ENCODE measurements at regions not wholly inside any gene's neighbourhood (a gene's known extent, or its start where the extent isn't known, plus 50 kb on each side); places are given as distances from the start of the nearest gene placed in this dataset.

DNA sequence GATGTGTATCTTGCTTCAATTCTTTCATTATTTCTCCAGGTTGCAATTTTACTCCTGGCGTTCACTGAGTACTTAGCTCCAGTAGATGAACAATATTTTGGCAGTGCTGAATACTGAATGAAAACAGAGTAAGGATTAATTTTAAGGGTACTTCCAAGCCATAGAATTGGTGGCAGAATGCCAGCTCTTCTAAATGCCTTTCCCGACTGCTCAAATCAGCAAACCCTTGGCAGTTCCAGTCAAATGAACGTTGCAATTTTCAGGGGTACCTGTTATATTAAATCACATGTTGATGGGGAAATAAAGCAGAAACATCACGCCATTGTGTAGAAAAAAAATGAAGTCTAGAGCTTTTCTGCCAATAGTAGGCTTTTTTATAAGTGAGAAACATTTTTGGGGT lies 282.4 kb upstream of the RPS23 start (continued):
- TF ChIP-seq, protein P1, sequence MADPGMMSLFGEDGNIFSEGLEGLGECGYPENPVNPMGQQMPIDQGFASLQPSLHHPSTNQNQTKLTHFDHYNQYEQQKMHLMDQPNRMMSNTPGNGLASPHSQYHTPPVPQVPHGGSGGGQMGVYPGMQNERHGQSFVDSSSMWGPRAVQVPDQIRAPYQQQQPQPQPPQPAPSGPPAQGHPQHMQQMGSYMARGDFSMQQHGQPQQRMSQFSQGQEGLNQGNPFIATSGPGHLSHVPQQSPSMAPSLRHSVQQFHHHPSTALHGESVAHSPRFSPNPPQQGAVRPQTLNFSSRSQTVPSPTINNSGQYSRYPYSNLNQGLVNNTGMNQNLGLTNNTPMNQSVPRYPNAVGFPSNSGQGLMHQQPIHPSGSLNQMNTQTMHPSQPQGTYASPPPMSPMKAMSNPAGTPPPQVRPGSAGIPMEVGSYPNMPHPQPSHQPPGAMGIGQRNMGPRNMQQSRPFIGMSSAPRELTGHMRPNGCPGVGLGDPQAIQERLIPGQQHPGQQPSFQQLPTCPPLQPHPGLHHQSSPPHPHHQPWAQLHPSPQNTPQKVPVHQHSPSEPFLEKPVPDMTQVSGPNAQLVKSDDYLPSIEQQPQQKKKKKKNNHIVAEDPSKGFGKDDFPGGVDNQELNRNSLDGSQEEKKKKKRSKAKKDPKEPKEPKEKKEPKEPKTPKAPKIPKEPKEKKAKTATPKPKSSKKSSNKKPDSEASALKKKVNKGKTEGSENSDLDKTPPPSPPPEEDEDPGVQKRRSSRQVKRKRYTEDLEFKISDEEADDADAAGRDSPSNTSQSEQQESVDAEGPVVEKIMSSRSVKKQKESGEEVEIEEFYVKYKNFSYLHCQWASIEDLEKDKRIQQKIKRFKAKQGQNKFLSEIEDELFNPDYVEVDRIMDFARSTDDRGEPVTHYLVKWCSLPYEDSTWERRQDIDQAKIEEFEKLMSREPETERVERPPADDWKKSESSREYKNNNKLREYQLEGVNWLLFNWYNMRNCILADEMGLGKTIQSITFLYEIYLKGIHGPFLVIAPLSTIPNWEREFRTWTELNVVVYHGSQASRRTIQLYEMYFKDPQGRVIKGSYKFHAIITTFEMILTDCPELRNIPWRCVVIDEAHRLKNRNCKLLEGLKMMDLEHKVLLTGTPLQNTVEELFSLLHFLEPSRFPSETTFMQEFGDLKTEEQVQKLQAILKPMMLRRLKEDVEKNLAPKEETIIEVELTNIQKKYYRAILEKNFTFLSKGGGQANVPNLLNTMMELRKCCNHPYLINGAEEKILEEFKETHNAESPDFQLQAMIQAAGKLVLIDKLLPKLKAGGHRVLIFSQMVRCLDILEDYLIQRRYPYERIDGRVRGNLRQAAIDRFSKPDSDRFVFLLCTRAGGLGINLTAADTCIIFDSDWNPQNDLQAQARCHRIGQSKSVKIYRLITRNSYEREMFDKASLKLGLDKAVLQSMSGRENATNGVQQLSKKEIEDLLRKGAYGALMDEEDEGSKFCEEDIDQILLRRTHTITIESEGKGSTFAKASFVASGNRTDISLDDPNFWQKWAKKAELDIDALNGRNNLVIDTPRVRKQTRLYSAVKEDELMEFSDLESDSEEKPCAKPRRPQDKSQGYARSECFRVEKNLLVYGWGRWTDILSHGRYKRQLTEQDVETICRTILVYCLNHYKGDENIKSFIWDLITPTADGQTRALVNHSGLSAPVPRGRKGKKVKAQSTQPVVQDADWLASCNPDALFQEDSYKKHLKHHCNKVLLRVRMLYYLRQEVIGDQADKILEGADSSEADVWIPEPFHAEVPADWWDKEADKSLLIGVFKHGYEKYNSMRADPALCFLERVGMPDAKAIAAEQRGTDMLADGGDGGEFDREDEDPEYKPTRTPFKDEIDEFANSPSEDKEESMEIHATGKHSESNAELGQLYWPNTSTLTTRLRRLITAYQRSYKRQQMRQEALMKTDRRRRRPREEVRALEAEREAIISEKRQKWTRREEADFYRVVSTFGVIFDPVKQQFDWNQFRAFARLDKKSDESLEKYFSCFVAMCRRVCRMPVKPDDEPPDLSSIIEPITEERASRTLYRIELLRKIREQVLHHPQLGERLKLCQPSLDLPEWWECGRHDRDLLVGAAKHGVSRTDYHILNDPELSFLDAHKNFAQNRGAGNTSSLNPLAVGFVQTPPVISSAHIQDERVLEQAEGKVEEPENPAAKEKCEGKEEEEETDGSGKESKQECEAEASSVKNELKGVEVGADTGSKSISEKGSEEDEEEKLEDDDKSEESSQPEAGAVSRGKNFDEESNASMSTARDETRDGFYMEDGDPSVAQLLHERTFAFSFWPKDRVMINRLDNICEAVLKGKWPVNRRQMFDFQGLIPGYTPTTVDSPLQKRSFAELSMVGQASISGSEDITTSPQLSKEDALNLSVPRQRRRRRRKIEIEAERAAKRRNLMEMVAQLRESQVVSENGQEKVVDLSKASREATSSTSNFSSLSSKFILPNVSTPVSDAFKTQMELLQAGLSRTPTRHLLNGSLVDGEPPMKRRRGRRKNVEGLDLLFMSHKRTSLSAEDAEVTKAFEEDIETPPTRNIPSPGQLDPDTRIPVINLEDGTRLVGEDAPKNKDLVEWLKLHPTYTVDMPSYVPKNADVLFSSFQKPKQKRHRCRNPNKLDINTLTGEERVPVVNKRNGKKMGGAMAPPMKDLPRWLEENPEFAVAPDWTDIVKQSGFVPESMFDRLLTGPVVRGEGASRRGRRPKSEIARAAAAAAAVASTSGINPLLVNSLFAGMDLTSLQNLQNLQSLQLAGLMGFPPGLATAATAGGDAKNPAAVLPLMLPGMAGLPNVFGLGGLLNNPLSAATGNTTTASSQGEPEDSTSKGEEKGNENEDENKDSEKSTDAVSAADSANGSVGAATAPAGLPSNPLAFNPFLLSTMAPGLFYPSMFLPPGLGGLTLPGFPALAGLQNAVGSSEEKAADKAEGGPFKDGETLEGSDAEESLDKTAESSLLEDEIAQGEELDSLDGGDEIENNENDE (IDR thresholded peaks at IDR 0.05; ENCODE audit: insufficient replicate concordance, low read length), result no peak
- TF ChIP-seq NRF1 (IDR thresholded peaks at IDR 0.05; ENCODE audit: low read depth, low read length) (no peak), CBX5 (IDR thresholded peaks at IDR 0.05; ENCODE audit: low read depth, low read length) (no peak)
- TF ChIP-seq, protein P2, sequence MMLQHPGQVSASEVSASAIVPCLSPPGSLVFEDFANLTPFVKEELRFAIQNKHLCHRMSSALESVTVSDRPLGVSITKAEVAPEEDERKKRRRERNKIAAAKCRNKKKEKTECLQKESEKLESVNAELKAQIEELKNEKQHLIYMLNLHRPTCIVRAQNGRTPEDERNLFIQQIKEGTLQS (IDR thresholded peaks at IDR 0.05; ENCODE audit: insufficient read depth, low read depth, low read length), result no peak

Measured in H1 (cell line).